IMR-90 (cell line): ENCODE measurements at regions not wholly inside any gene's neighbourhood (a gene's known extent, or its start where the extent isn't known, plus 50 kb on each side); places are given as distances from the start of the nearest gene placed in this dataset.

Experiments used
- ATAC-seq: fragments of 200-7000 bp; cut with Tn5 transposase; 2 replicates; pipeline ENCODE4 v1.9.1; 2020; ENCODE audit warnings: low read depth, mild to moderate bottlenecking, moderate library complexity
- BruUV-seq: library from RNA; stranded (reverse); fragments of 400-500 nt; replicated peaks from 2 replicates; lab custom pipeline; 2021; lab: Mats Ljungman, UMichigan
- CTCF ChIA-PET: fragments of 300-600 bp; formaldehyde crosslinking; extraction: SDS; loops from one replicate; lab custom pipeline; 2021; ENCODE audit warnings: antibody characterized with exemption; lab: Yijun Ruan, JAX
- POLR2A ChIA-PET: fragments of 300-600 bp; sonication (Branson Sonifier 250); formaldehyde crosslinking; loops from one replicate; lab custom pipeline; 2022; ENCODE audit warnings: antibody characterized with exemption; ENCODE audit not compliant: unreplicated experiment; lab: Charles Lee
- DNase-seq: peaks from one replicate; pipeline ENCODE4 v3.0.0; 2013
- H2AFZ ChIP-seq: replicated peaks from 2 replicates; pipeline ENCODE3; 2013; ENCODE audit warnings: low read length, mild to moderate bottlenecking; ENCODE audit not compliant: poor library complexity
- H2AK5ac ChIP-seq: 2 replicates; pipeline ENCODE4 v1.6.1; 2013; ENCODE audit warnings: low read depth, low read length, inconsistent platforms
- H2AK9ac ChIP-seq: replicated peaks from 2 replicates; pipeline ENCODE3; 2013; ENCODE audit warnings: mild to moderate bottlenecking, low read depth, low read length, moderate library complexity; ENCODE audit not compliant: poor library complexity
- H2BK120ac ChIP-seq: 2 replicates; pipeline ENCODE4 v1.6.1; 2013; ENCODE audit warnings: low read depth, low read length, inconsistent platforms
- H2BK15ac ChIP-seq: 3 replicates; pipeline ENCODE4 v1.6.1; 2013; ENCODE audit warnings: low read depth, low read length, inconsistent platforms
- H2BK20ac ChIP-seq: 2 replicates; pipeline ENCODE4 v1.6.1; 2013; ENCODE audit warnings: low read depth, mild to moderate bottlenecking, inconsistent platforms, low read length, moderate library complexity
- H2BK5ac ChIP-seq: 2 replicates; pipeline ENCODE4 v1.6.1; 2013; ENCODE audit warnings: mild to moderate bottlenecking, low read depth, low read length, inconsistent platforms; ENCODE audit not compliant: poor library complexity, severe bottlenecking
- H3K14ac ChIP-seq: replicated peaks from 2 replicates; pipeline ENCODE4 v1.6.1; 2013; ENCODE audit warnings: low read depth, low read length, inconsistent platforms
- H3K18ac ChIP-seq: 2 replicates; pipeline ENCODE4 v1.6.1; 2013; ENCODE audit warnings: low read depth, low read length, control low read depth
- H3K23ac ChIP-seq: 2 replicates; pipeline ENCODE4 v1.6.1; 2013; ENCODE audit warnings: low read depth, low read length, inconsistent platforms
- H3K27ac ChIP-seq: 2 replicates; pipeline ENCODE4 v1.5.1; 2013; ENCODE audit warnings: mild to moderate bottlenecking, control low read depth, low read length; ENCODE audit not compliant: insufficient read depth
- H3K27me3 ChIP-seq: 2 replicates; pipeline ENCODE4 v1.6.1; 2013; ENCODE audit warnings: low read length; ENCODE audit not compliant: control insufficient read depth, insufficient read depth
- H3K36me3 ChIP-seq: 2 replicates; pipeline ENCODE4 v1.6.1; 2013; ENCODE audit warnings: low read length, mixed read lengths; ENCODE audit not compliant: control insufficient read depth, insufficient read depth
- H3K4ac ChIP-seq: 2 replicates; pipeline ENCODE4 v1.6.1; 2013; ENCODE audit warnings: low read depth, low read length, inconsistent platforms
- H3K4me1 ChIP-seq: 2 replicates; pipeline ENCODE4 v1.6.1; 2013; ENCODE audit warnings: low read length, mixed read lengths; ENCODE audit not compliant: control insufficient read depth, insufficient read depth
- H3K4me2 ChIP-seq: 2 replicates; pipeline ENCODE4 v1.6.1; 2013; ENCODE audit warnings: low read depth, mild to moderate bottlenecking, control low read depth, low read length, moderate library complexity
- H3K4me3 ChIP-seq: 2 replicates; pipeline ENCODE4 v1.5.1; 2013; ENCODE audit warnings: low read depth, mild to moderate bottlenecking, control low read depth, low read length, moderate library complexity; ENCODE audit not compliant: insufficient read depth
- H3K56ac ChIP-seq: 2 replicates; pipeline ENCODE4 v1.6.1; 2013; ENCODE audit warnings: low read length, inconsistent platforms; ENCODE audit not compliant: insufficient read depth; ENCODE audit errors: extremely low read depth
- H3K79me1 ChIP-seq, 2 experiments: 2 replicates each; pipeline ENCODE4 v1.6.1; 2013; ENCODE audit warnings: low read length in 2 of 2, inconsistent platforms in 1 of 2, low read depth in 1 of 2
- H3K9ac ChIP-seq: 2 replicates; pipeline ENCODE4 v1.6.1; 2013; ENCODE audit warnings: low read depth, low read length, control low read depth
- H3K9me1 ChIP-seq: 2 replicates; pipeline ENCODE4 v1.6.1; 2013; ENCODE audit warnings: low read length, inconsistent platforms; ENCODE audit not compliant: insufficient read depth
- H3K9me3 ChIP-seq: 2 replicates; pipeline ENCODE4 v1.6.1; 2013; ENCODE audit warnings: low read length; ENCODE audit not compliant: control insufficient read depth, insufficient read depth
- H4K20me1 ChIP-seq: 2 replicates; pipeline ENCODE4 v1.6.1; 2013; ENCODE audit warnings: low read length, inconsistent platforms; ENCODE audit not compliant: insufficient read depth
- H4K5ac ChIP-seq: 2 replicates; pipeline ENCODE4 v1.6.1; 2013; ENCODE audit warnings: mild to moderate bottlenecking, low read depth, low read length, control low read depth
- H4K8ac ChIP-seq, 2 experiments: 2 replicates each; pipeline ENCODE4 v1.6.1; 2013; ENCODE audit warnings: low read depth in 2 of 2, low read length in 2 of 2, control low read depth in 1 of 2, inconsistent platforms in 1 of 2
- H4K91ac ChIP-seq: 2 replicates; pipeline ENCODE4 v1.6.1; 2013; ENCODE audit warnings: low read depth, low read length, inconsistent platforms; ENCODE audit not compliant: insufficient read depth
- FOS ChIP-seq: fragments of 150-350 bp; IDR thresholded peaks from 2 replicates; pipeline ENCODE4 v1.6.1; 2016; ENCODE audit warnings: low read depth, low read length
- MXI1 ChIP-seq: IDR thresholded peaks from 2 replicates; pipeline ENCODE4 v1.6.1; 2012; ENCODE audit warnings: low read depth, mild to moderate bottlenecking, low read length, moderate library complexity, borderline replicate concordance
- RCOR1 ChIP-seq: IDR thresholded peaks from 2 replicates; pipeline ENCODE4 v1.6.1; 2012; ENCODE audit warnings: mild to moderate bottlenecking, low read length, improper control_type of control experiment; ENCODE audit not compliant: insufficient replicate concordance
- RFX5 ChIP-seq: IDR thresholded peaks from 2 replicates; pipeline ENCODE4 v1.8.0; 2012; ENCODE audit warnings: low read depth, mild to moderate bottlenecking, low read length, moderate library complexity
- SMC3 ChIP-seq: fragments of 150-350 bp; IDR thresholded peaks from 2 replicates; pipeline ENCODE4 v1.6.1; 2016; ENCODE audit warnings: low read depth, mild to moderate bottlenecking, antibody characterized with exemption, low read length, moderate library complexity
- WGBS, 2 experiments: methylation state at CpG; one replicate each; pipeline versions ENCODE4 v1.1.5 to v1.1.7; 2013; ENCODE audit warnings: missing lambda C conversion rate in 2 of 2; ENCODE audit not compliant: insufficient read length in 1 of 2; ENCODE audit errors: extremely low coverage in 2 of 2; 5-methylcytosine and 5-hydroxymethylcytosine counted together
- dilution Hi-C: fragments of 300-500 bp; cut with HindIII; formaldehyde crosslinking; loops from one replicate; pipeline ENCODE4 v1.14.3; 2018; ENCODE audit warnings: low sequenced_read_pairs; ENCODE audit not compliant: unreplicated experiment
- in situ Hi-C: fragments of 300-500 bp; cut with MboI; formaldehyde crosslinking; loops from 3 replicates; pipeline ENCODE4 v1.14.3; 2019; ENCODE audit warnings: low sequenced_read_pairs, inconsistent platforms, mixed read lengths
- intact Hi-C: fragments of 100-400 bp; cut with micrococcal nuclease; formaldehyde crosslinking; loops from 2 replicates; pipeline ENCODE4 v1.10.0; 2022
- TF ChIP-seq, protein P1 (sequence below): fragments of 150-350 bp; IDR thresholded peaks from 2 replicates; pipeline ENCODE4 v1.6.1; 2017; ENCODE audit warnings: mild to moderate bottlenecking, antibody characterized with exemption, low read length, low read depth

DNA sequence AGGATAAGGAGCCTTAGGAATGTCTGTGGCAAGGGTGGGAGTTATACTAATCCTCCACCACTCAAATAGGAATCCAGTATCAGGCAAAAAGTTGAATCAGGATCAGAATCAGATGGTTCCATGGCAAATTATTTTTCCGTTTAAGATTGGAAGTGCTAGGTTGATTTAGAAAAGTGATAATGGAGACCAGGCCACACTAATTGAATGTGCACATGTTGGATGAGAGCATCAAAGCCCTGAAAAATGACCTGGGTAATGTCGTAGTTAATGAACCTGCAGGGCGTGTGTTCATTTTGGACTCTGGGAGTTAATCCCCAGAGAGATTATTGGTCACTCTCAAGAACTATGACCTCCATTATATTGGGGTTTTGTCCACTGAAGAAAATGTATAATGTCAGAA, 53.3 kb upstream of the UBN2 start:
- H3K4me1 ChIP-seq, result no peaks in the 10 kb centered on the region
- H3K36me3 ChIP-seq, result no peaks in the 10 kb centered on the region
- H3K4me3 ChIP-seq, result no peak overlapping the region
- H4K91ac ChIP-seq, result no peak overlapping the region
- no peak overlapping the region for H2BK5ac ChIP-seq
- H2AFZ ChIP-seq, result no peak overlapping the region
- H3K9ac ChIP-seq, result no peak overlapping the region
- no peak overlapping the region for H3K4me2 ChIP-seq
- CTCF ChIA-PET, result no interaction called here
- H3K23ac ChIP-seq, result no peak overlapping the region
- H4K20me1 ChIP-seq, result no peaks in the 10 kb centered on the region
- no TSS peak for BruUV-seq
- H2AK5ac ChIP-seq, result no peak overlapping the region
- H3K18ac ChIP-seq, result no peak overlapping the region
- no peak for DNase-seq
- no peak overlapping the region for H3K56ac ChIP-seq
- dilution Hi-C loops, result no loop called here
- H3K4ac ChIP-seq, result no peak overlapping the region
- H3K27me3 ChIP-seq, result no peaks in the 10 kb centered on the region
- POLR2A ChIA-PET, result no interaction called here
- H2AK9ac ChIP-seq, result no peak overlapping the region
- H3K79me1 ChIP-seq, result no peaks in the 10 kb centered on the region
- no CpG with 5 or more reads among the region's 3 CpGs for WGBS, 2 experiments
- no peak overlapping the region for H2BK120ac ChIP-seq
- no peaks in the 10 kb centered on the region for H3K9me3 ChIP-seq
- H3K14ac ChIP-seq, result no peak overlapping the region
- no peak overlapping the region for H2BK20ac ChIP-seq
- H3K9me1 ChIP-seq, result no peaks in the 10 kb centered on the region
- no peak overlapping the region for H3K27ac ChIP-seq
- TF ChIP-seq RFX5 (no peak), FOS (no peak), MXI1 (no peak), SMC3 (no peak), RCOR1 (no peak)
- TF ChIP-seq, protein P1, sequence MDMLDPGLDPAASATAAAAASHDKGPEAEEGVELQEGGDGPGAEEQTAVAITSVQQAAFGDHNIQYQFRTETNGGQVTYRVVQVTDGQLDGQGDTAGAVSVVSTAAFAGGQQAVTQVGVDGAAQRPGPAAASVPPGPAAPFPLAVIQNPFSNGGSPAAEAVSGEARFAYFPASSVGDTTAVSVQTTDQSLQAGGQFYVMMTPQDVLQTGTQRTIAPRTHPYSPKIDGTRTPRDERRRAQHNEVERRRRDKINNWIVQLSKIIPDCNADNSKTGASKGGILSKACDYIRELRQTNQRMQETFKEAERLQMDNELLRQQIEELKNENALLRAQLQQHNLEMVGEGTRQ, result no peak
- in situ Hi-C loops, result no loop called here
- intact Hi-C loops, result no loop called here
- no peak overlapping the region for H4K8ac ChIP-seq
- no peak for ATAC-seq
- no peak overlapping the region for H2BK15ac ChIP-seq
- no peak overlapping the region for H4K5ac ChIP-seq
